SU-DHL-6 (cell line): ENCODE measurements at regions not wholly inside any gene's neighbourhood (a gene's known extent, or its start where the extent isn't known, plus 50 kb on each side); places are given as distances from the start of the nearest gene placed in this dataset.
"Not testable (repeated sequence)": the region's sequence is repeated elsewhere in the genome, so short reads cannot be mapped to it uniquely, and the experiment has no call there.

Experiments used
- H2AFZ ChIP-seq: fragments of 200-600 bp; sonication (generic); 2 replicates; pipeline ENCODE4 v1.6.1; 2014; ENCODE audit warnings: low read depth, mild to moderate bottlenecking, moderate library complexity, mixed read lengths, antibody characterized with exemption, low read length; ENCODE audit not compliant: severe bottlenecking
- H3F3A ChIP-seq: fragments of 200-600 bp; shearing (Covaris generic); 2 replicates; pipeline ENCODE4 v1.6.0; 2016; ENCODE audit warnings: antibody characterized with exemption, mild to moderate bottlenecking; ENCODE audit not compliant: insufficient read depth
- H3K27ac ChIP-seq: fragments of 200-600 bp; sonication (generic); 2 replicates; pipeline ENCODE4 v1.5.1; 2016; ENCODE audit warnings: low read depth, mild to moderate bottlenecking, low read length, moderate library complexity, mixed read lengths
- H3K27me3 ChIP-seq: fragments of 200-600 bp; sonication (generic), shearing (Covaris generic); 2 replicates; pipeline ENCODE4 v1.6.0; 2014; ENCODE audit warnings: mild to moderate bottlenecking, low read length
- H3K36me3 ChIP-seq: fragments of 200-600 bp; sonication (generic); 2 replicates; pipeline ENCODE4 v1.6.1; 2014; ENCODE audit warnings: mild to moderate bottlenecking, low read length, mixed read lengths
- H3K4me2 ChIP-seq: fragments of 300-600, 200-600 bp; shearing (Covaris generic), sonication (generic); 2 replicates; pipeline ENCODE4 v1.6.0; 2014; ENCODE audit warnings: low read length, low read depth, mild to moderate bottlenecking; ENCODE audit not compliant: poor library complexity, severe bottlenecking
- H3K4me3 ChIP-seq: fragments of 200-600 bp; sonication (generic); 2 replicates; pipeline ENCODE4 v1.5.1; 2014; ENCODE audit warnings: antibody characterized with exemption, low read length, mild to moderate bottlenecking, mixed read lengths; ENCODE audit not compliant: insufficient read depth, poor library complexity, severe bottlenecking
- H3K79me2 ChIP-seq: fragments of 200-600 bp; sonication (generic); 2 replicates; pipeline ENCODE4 v1.6.1; 2014; ENCODE audit warnings: mild to moderate bottlenecking, low read length, moderate library complexity; ENCODE audit not compliant: insufficient read depth
- H3K9ac ChIP-seq: fragments of 200-600 bp; sonication (generic); 2 replicates; pipeline ENCODE4 v1.7.0; 2014; ENCODE audit warnings: mild to moderate bottlenecking, low read length
- H3K9me2 ChIP-seq: fragments of 200-600 bp; sonication (generic); replicated peaks from 2 replicates; pipeline ENCODE4 v1.6.1; 2014; ENCODE audit warnings: low read length; ENCODE audit not compliant: insufficient read depth
- H3K9me3 ChIP-seq: fragments of 200-600 bp; sonication (generic); 2 replicates; pipeline ENCODE4 v1.6.1; 2014; ENCODE audit warnings: low read length, mixed read lengths; ENCODE audit not compliant: insufficient read depth
- H4K20me1 ChIP-seq: fragments of 200-600 bp; sonication (generic); 2 replicates; pipeline ENCODE4 v1.6.1; 2014; ENCODE audit warnings: low read depth, mild to moderate bottlenecking, antibody characterized with exemption, low read length, moderate library complexity, mixed read lengths
- CTCF ChIP-seq: fragments of 200-600 bp; sonication (generic); IDR thresholded peaks from one replicate; pipeline ENCODE4 v1.5.1; 2017; ENCODE audit warnings: antibody characterized with exemption, mild to moderate bottlenecking, low read length, moderate library complexity; ENCODE audit not compliant: insufficient read depth, poor library complexity, severe bottlenecking
- EZH2phosphoT487 ChIP-seq: fragments of 200-600 bp; sonication (generic), shearing (Covaris generic); conservative IDR thresholded peaks from 2 replicates; pipeline ENCODE4 v1.6.1; 2018; ENCODE audit warnings: mild to moderate bottlenecking, antibody characterized with exemption, low read length, moderate library complexity, mixed read lengths

GRCh38 chrX:69062493-69062892, 102.8 kb downstream of the PJA1 start:
- Histone ChIP-seq H3K27me3 (no peaks in the 10 kb centered on the region), H3K27ac (no peak overlapping the region), H2AFZ (no peak overlapping the region), H3K9ac (no peak overlapping the region), H3K9me3 (no peaks in the 10 kb centered on the region), H3K36me3 (no peaks in the 10 kb centered on the region), H3K4me2 (no peak overlapping the region), H3F3A (no peaks in the 10 kb centered on the region), H3K4me3 (no peak overlapping the region), H3K79me2 (no peaks in the 10 kb centered on the region), H3K9me2 (no peaks in the 10 kb centered on the region), H4K20me1 (no peaks in the 10 kb centered on the region)
- TF ChIP-seq CTCF = no peak
- no peak for TF ChIP-seq EZH2phosphoT487

GRCh38 chrX:69060631-69061408, 104.4 kb downstream of the PJA1 start:
- Histone ChIP-seq H3K27ac (no peak overlapping the region), H3K9me2 (no peaks in the 10 kb centered on the region), H3F3A (no peaks in the 10 kb centered on the region), H4K20me1 (no peaks in the 10 kb centered on the region), H3K4me2 (no peak overlapping the region), H3K9me3 (no peaks in the 10 kb centered on the region), H3K27me3 (no peaks in the 10 kb centered on the region), H3K36me3 (no peaks in the 10 kb centered on the region), H3K9ac (no peak overlapping the region), H2AFZ (no peak overlapping the region), H3K4me3 (no peak overlapping the region), H3K79me2 (no peaks in the 10 kb centered on the region)
- no peak for TF ChIP-seq EZH2phosphoT487
- TF ChIP-seq CTCF = no peak

GRCh38 chrX:69055193-69055592, 110.1 kb downstream of the PJA1 start:
- H3K4me3 ChIP-seq = no peak overlapping the region
- no peak overlapping the region for H3K4me2 ChIP-seq
- H3K27me3 ChIP-seq = no peaks in the 10 kb centered on the region
- H4K20me1 ChIP-seq = no peaks in the 10 kb centered on the region
- no peaks in the 10 kb centered on the region for H3K36me3 ChIP-seq
- H3K9me2 ChIP-seq = no peaks in the 10 kb centered on the region
- H3K9ac ChIP-seq = no peak overlapping the region
- no peaks in the 10 kb centered on the region for H3K79me2 ChIP-seq
- H3K27ac ChIP-seq = no peak overlapping the region
- no peaks in the 10 kb centered on the region for H3K9me3 ChIP-seq
- no peaks in the 10 kb centered on the region for H3F3A ChIP-seq
- H2AFZ ChIP-seq = no peak overlapping the region
- TF ChIP-seq CTCF = no peak
- TF ChIP-seq EZH2phosphoT487 = no peak

- H3K4me3 ChIP-seq, H3K36me3 ChIP-seq, H3K9me2 ChIP-seq: not testable (repeated sequence)
Measured at GRCh38 chrX:69054497-69054896, 110.8 kb downstream of the PJA1 start.

More at GRCh38 chrX:69054497-69054896, 110.8 kb downstream of the PJA1 start:
- not testable (repeated sequence) for H4K20me1 ChIP-seq, H3K79me2 ChIP-seq, H2AFZ ChIP-seq, H3K27me3 ChIP-seq, H3F3A ChIP-seq, H3K9me3 ChIP-seq, H3K9ac ChIP-seq, H3K4me2 ChIP-seq, H3K27ac ChIP-seq
